H1 (cell line): ENCODE measurements at regions not wholly inside any gene's neighbourhood (a gene's known extent, or its start where the extent isn't known, plus 50 kb on each side); places are given as distances from the start of the nearest gene placed in this dataset.
"Not testable (repeated sequence)": the region's sequence is repeated elsewhere in the genome, so short reads cannot be mapped to it uniquely, and the experiment has no call there.

ENCODE experiments used
- CTCF ChIA-PET: fragments of 300-600 bp; sonication (Branson Sonifier 250); formaldehyde crosslinking; loops from one replicate; lab custom pipeline; 2021; ENCODE audit not compliant: partially characterized antibody; lab: Charles Lee
- POLR2A ChIA-PET: fragments of 300-600 bp; sonication (Branson Sonifier 250); formaldehyde crosslinking; loops from one replicate; lab custom pipeline; 2021; ENCODE audit warnings: inconsistent platforms; ENCODE audit not compliant: partially characterized antibody; lab: Charles Lee
- DNase-seq, 2 experiments: peaks; one replicate each; pipeline versions ENCODE4 v3.0.0 to v3.0.0-alpha.2; 2010 to 2022; ENCODE audit warnings: low spot score in 2 of 2, low read depth in 1 of 2, mixed read lengths in 1 of 2
- FAIRE-seq: peaks from 2 replicates; lab custom pipeline; 2011; peaks lifted over from hg19 to GRCh38; lab: Jason Lieb, UNC
- H2AFZ ChIP-seq: 2 replicates; pipeline ENCODE4 v1.8.1; 2012; ENCODE audit warnings: low read length, inconsistent platforms
- H2AK5ac ChIP-seq: 2 replicates; pipeline ENCODE4 v1.6.1; 2013; ENCODE audit warnings: low read depth, low read length
- H2BK120ac ChIP-seq: replicated peaks from 2 replicates; pipeline ENCODE3; 2013; ENCODE audit warnings: low read depth, low read length, inconsistent platforms
- H2BK12ac ChIP-seq: 2 replicates; pipeline ENCODE4 v1.6.1; 2013; ENCODE audit warnings: low read depth, low read length
- H2BK15ac ChIP-seq: 2 replicates; pipeline ENCODE4 v1.6.1; 2013; ENCODE audit warnings: low read length
- H2BK20ac ChIP-seq: 2 replicates; pipeline ENCODE4 v1.6.1; 2013; ENCODE audit warnings: low read length
- H2BK5ac ChIP-seq: 2 replicates; pipeline ENCODE4 v1.6.1; 2013; ENCODE audit warnings: low read depth, low read length
- H3K14ac ChIP-seq: 2 replicates; pipeline ENCODE4 v1.6.1; 2013; ENCODE audit warnings: inconsistent platforms; ENCODE audit not compliant: insufficient read length
- H3K18ac ChIP-seq: 2 replicates; pipeline ENCODE4 v1.6.1; 2013; ENCODE audit warnings: low read length; ENCODE audit errors: extremely low read depth
- H3K23ac ChIP-seq: 2 replicates; pipeline ENCODE4 v1.6.1; 2013; ENCODE audit warnings: inconsistent platforms; ENCODE audit not compliant: insufficient read length
- H3K23me2 ChIP-seq: 2 replicates; pipeline ENCODE4 v1.6.1; 2013; ENCODE audit warnings: low read depth, low read length
- H3K27ac ChIP-seq: 2 replicates; pipeline ENCODE4 v1.6.1; 2011; ENCODE audit warnings: low read depth, low read length, inconsistent platforms
- H3K27me3 ChIP-seq, 4 experiments: replicated peaks in 1 of 4; 1 replicate in 1 of 4; 2 replicates in 3 of 4; pipeline versions ENCODE4 v1.6.1 to v1.8.1; 2011 to 2013; ENCODE audit warnings: low read length in 3 of 4, mild to moderate bottlenecking in 3 of 4, inconsistent platforms in 2 of 4, mixed read lengths in 2 of 4, moderate library complexity in 1 of 4; ENCODE audit not compliant: control insufficient read depth in 3 of 4, insufficient read depth in 3 of 4; ENCODE audit errors: extremely low read depth in 1 of 4
- H3K36me3 ChIP-seq, 4 experiments: 2 replicates each; pipeline versions ENCODE4 v1.6.1 to v1.8.1; 2011 to 2013; ENCODE audit warnings: mild to moderate bottlenecking in 4 of 4, low read length in 3 of 4, moderate library complexity in 2 of 4, control low read depth in 1 of 4, inconsistent platforms in 1 of 4; ENCODE audit not compliant: insufficient read depth in 4 of 4, control insufficient read depth in 2 of 4
- H3K4ac ChIP-seq: replicated peaks from 2 replicates; pipeline ENCODE3; 2013; ENCODE audit warnings: low read length, low read depth, mixed read lengths, inconsistent platforms; ENCODE audit not compliant: insufficient read length
- H3K4me1 ChIP-seq, 4 experiments: replicated peaks in 1 of 4; 1 replicate in 1 of 4; 2 replicates in 3 of 4; pipeline versions ENCODE4 v1.6.1 to v1.8.1; 2011 to 2013; ENCODE audit warnings: low read length in 3 of 4, inconsistent platforms in 2 of 4, mixed read lengths in 1 of 4; ENCODE audit not compliant: insufficient read depth in 4 of 4, control insufficient read depth in 3 of 4
- H3K4me2 ChIP-seq, 2 experiments: 2 replicates each; pipeline versions ENCODE4 v1.6.1 to v1.8.1; 2011 to 2013; ENCODE audit warnings: low read depth in 2 of 2, low read length in 2 of 2, control low read depth in 1 of 2, inconsistent platforms in 1 of 2, mild to moderate bottlenecking in 1 of 2; ENCODE audit not compliant: insufficient read depth in 1 of 2
- H3K4me3 ChIP-seq, 4 experiments: fragments of 200-600, 300-600 bp in 1 of 4; sonication (generic), shearing (Covaris generic), sonication (Bioruptor Twin) in 1 of 4; 2 replicates each; pipeline versions ENCODE4 v1.5.1 to v1.8.1; 2011 to 2016; ENCODE audit warnings: low read length in 4 of 4, low read depth in 3 of 4, control low read depth in 2 of 4, inconsistent platforms in 2 of 4, mild to moderate bottlenecking in 2 of 4, mixed read lengths in 1 of 4, moderate library complexity in 1 of 4; ENCODE audit not compliant: insufficient read depth in 2 of 4; ENCODE audit errors: extremely low read depth in 1 of 4
- H3K56ac ChIP-seq: replicated peaks from 2 replicates; pipeline ENCODE3; 2013; ENCODE audit warnings: low read depth, mild to moderate bottlenecking, mixed read lengths, low read length, inconsistent platforms; ENCODE audit not compliant: insufficient read length
- H3K79me1 ChIP-seq: 2 replicates; pipeline ENCODE4 v1.6.1; 2013; ENCODE audit warnings: low read depth, low read length, control low read depth
- H3K79me2 ChIP-seq, 2 experiments: 2 replicates each; pipeline versions ENCODE4 v1.6.1 to v1.8.1; 2012 to 2013; ENCODE audit warnings: low read length in 2 of 2, mild to moderate bottlenecking in 2 of 2, inconsistent platforms in 1 of 2; ENCODE audit not compliant: insufficient read depth in 2 of 2, control insufficient read depth in 1 of 2
- H3K9ac ChIP-seq, 4 experiments: replicated peaks in 1 of 4; 1 replicate in 1 of 4; 2 replicates in 3 of 4; pipeline versions ENCODE4 v1.6.1 to v1.8.1; 2011 to 2013; ENCODE audit warnings: low read depth in 3 of 4, low read length in 3 of 4, control low read depth in 2 of 4, mild to moderate bottlenecking in 2 of 4, moderate library complexity in 2 of 4, inconsistent platforms in 1 of 4; ENCODE audit errors: extremely low read depth in 1 of 4
- H3K9me3 ChIP-seq, 2 experiments: 2 replicates each; pipeline versions ENCODE4 v1.6.1 to v1.8.1; 2012 to 2013; ENCODE audit warnings: mild to moderate bottlenecking in 2 of 2, moderate library complexity in 2 of 2, control low read depth in 1 of 2, inconsistent platforms in 1 of 2, low read depth in 1 of 2, low read length in 1 of 2, mixed read lengths in 1 of 2; ENCODE audit not compliant: insufficient read depth in 2 of 2
- H4K20me1 ChIP-seq, 2 experiments: replicated peaks in 1 of 2; 2 replicates each; pipeline versions ENCODE3 to v1.8.1; 2011 to 2013; ENCODE audit warnings: inconsistent platforms in 2 of 2, low read length in 2 of 2, mild to moderate bottlenecking in 1 of 2; ENCODE audit not compliant: insufficient read depth in 2 of 2, control insufficient read depth in 1 of 2
- H4K5ac ChIP-seq: 2 replicates; pipeline ENCODE4 v1.6.1; 2013; ENCODE audit warnings: low read length, low read depth, mixed read lengths, inconsistent platforms; ENCODE audit not compliant: insufficient read length
- H4K8ac ChIP-seq: 2 replicates; pipeline ENCODE4 v1.8.0; 2013; ENCODE audit warnings: mild to moderate bottlenecking, moderate library complexity, low read length, inconsistent platforms; ENCODE audit not compliant: insufficient read depth; ENCODE audit errors: extremely low read depth
- H4K91ac ChIP-seq: replicated peaks from 2 replicates; pipeline ENCODE3; 2013; ENCODE audit warnings: low read length, mixed read lengths, inconsistent platforms; ENCODE audit not compliant: insufficient read length
- WGBS, 2 experiments: shearing (Covaris generic) in 1 of 2; methylation state at CpG; one replicate each; pipeline versions ENCODE4 v1.1.6 to v1.1.7; 2013 to 2015; ENCODE audit warnings: low lambda C conversion rate in 2 of 2, mixed read lengths in 2 of 2, inconsistent platforms in 1 of 2, low coverage in 1 of 2, missing lambda C conversion rate in 1 of 2; ENCODE audit not compliant: insufficient replicate concordance in 2 of 2, insufficient coverage in 1 of 2, insufficient read length in 1 of 2; ENCODE audit errors: extremely low coverage in 1 of 2, missing lambda C conversion rate in 1 of 2; 5-methylcytosine and 5-hydroxymethylcytosine counted together

DNA sequence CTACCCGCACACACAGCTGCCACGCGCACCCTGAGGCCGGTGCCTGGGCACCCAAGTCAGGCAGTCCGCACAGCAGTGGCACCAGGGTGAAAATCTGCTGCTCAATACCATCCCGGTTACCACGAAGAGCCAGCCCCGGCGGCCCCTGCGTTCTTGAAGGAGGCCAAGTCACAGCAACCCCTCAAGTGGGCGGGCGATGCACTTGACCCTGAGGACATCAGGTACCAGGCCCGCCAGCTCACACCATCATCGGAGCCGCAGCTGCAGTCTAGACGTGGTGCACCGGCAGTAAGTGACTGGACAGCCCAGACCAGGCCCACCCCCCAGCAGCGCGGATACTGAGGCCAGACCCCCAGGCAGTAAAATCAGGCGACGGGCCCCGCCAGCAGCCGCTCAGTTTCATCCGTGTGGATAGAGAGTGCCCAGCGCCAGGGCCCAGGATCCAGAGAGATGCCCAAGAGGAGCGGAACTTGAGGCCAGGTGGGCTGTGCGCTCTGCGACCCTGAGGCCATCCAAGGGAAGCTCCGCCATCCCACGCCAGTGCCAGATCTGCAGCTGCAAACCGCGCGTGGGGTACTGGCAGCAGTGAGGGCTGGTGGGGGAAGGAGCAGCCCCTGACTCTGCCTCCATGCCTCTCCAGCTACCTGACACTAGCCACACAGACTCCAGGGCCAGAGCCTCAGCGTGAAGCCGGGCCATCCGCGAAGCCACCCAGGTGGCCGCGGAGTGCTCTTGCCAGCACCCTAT is 1214.2 kb downstream of the FOXD4L5 start:
- H3K23ac ChIP-seq, H2AFZ ChIP-seq, CTCF ChIA-PET, H3K79me2 ChIP-seq, H3K79me1 ChIP-seq, H2BK5ac ChIP-seq, H3K14ac ChIP-seq, H3K4ac ChIP-seq, DNase-seq, H4K20me1 ChIP-seq, H3K27ac ChIP-seq, H2AK5ac ChIP-seq, H3K18ac ChIP-seq, H2BK15ac ChIP-seq, H3K4me2 ChIP-seq, H3K4me1 ChIP-seq, H3K56ac ChIP-seq, H4K5ac ChIP-seq, H3K36me3 ChIP-seq, POLR2A ChIA-PET, H3K23me2 ChIP-seq, H2BK12ac ChIP-seq, H3K27me3 ChIP-seq, H4K8ac ChIP-seq, H2BK20ac ChIP-seq, FAIRE-seq, H3K4me3 ChIP-seq, H2BK120ac ChIP-seq, H3K9ac ChIP-seq, H4K91ac ChIP-seq: not testable (repeated sequence)
- WGBS, 2 experiments = 95% methylated on average over 32 of the region's 39 CpGs; no CpG with 5 or more reads in 1 of the 2 experiments
- peaks cover 11 to 49% of the 10 kb centered on the region in 2 experiments for H3K9me3 ChIP-seq

DNA sequence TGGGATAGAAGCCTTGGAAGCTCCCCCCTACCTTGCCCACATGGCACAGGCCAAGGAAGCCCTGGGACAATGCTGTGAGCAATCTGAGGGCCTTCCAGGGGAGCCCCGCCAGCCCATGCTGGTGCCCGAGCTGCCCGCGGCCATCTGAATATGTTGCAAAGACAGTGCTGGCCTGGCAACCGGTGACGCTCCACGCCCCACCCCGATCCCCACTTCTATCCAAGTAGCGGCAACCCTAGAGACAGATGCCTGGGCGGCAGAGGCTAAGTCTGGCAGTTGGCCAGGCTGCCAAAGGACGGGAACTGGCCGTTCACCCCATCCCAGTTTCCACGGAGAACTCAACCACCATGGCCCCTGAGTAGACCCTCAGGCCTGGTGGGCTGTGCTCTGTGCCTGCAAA is 1214.9 kb downstream of the FOXD4L5 start:
- H2AFZ ChIP-seq, H4K20me1 ChIP-seq, H3K27me3 ChIP-seq, FAIRE-seq, H3K36me3 ChIP-seq, H2BK15ac ChIP-seq, H4K5ac ChIP-seq, H2AK5ac ChIP-seq, H3K23ac ChIP-seq, H2BK120ac ChIP-seq, H3K27ac ChIP-seq, H3K79me2 ChIP-seq, H3K4me1 ChIP-seq, CTCF ChIA-PET, H3K79me1 ChIP-seq, H2BK20ac ChIP-seq, H3K4me3 ChIP-seq, H3K9ac ChIP-seq, H2BK12ac ChIP-seq, POLR2A ChIA-PET, H4K8ac ChIP-seq, H4K91ac ChIP-seq, H3K4ac ChIP-seq, H3K56ac ChIP-seq, H3K4me2 ChIP-seq, DNase-seq, H2BK5ac ChIP-seq, H3K23me2 ChIP-seq, H3K14ac ChIP-seq, H3K18ac ChIP-seq: not testable (repeated sequence)
- peaks cover 11 to 44% of the 10 kb centered on the region in 2 experiments for H3K9me3 ChIP-seq
- WGBS, 2 experiments = 94% methylated on average over 13 of the region's 13 CpGs; no CpG with 5 or more reads in 1 of the 2 experiments
